ENCODE measurements at regions not wholly inside any gene's neighbourhood (a gene's known extent, or its start where the extent isn't known, plus 50 kb on each side); places are given as distances from the start of the nearest gene placed in this dataset.

DNA sequence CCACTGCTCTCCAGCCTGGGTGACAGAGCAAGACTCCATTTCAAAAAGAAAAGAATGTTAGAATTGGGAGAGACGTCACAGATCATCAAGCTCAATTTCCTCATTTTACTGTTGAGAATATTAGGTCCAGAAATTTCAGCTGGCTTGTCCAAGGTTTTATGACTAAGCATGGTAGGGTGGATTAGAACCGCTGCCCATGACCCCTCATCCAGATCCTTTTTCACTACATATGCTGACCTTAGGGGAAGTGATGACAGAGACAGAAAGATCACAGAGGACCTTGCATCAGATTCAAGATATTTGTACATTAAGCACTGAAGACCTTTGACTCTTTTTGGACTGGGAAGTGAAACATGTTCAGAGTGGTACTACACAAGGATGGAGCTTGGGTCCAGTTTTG, 134.5 kb downstream of the ADAMTS15 start:
- TF ChIP-seq POLR2A (IDR thresholded peaks at IDR 0.05; ENCODE audit: low read length) (no peak), GATA1 (IDR thresholded peaks at IDR 0.05; ENCODE audit: low read depth, low read length) (no peak)
